ENCODE measurements at regions not wholly inside any gene's neighbourhood (a gene's known extent, or its start where the extent isn't known, plus 50 kb on each side); places are given as distances from the start of the nearest gene placed in this dataset.

DNA sequence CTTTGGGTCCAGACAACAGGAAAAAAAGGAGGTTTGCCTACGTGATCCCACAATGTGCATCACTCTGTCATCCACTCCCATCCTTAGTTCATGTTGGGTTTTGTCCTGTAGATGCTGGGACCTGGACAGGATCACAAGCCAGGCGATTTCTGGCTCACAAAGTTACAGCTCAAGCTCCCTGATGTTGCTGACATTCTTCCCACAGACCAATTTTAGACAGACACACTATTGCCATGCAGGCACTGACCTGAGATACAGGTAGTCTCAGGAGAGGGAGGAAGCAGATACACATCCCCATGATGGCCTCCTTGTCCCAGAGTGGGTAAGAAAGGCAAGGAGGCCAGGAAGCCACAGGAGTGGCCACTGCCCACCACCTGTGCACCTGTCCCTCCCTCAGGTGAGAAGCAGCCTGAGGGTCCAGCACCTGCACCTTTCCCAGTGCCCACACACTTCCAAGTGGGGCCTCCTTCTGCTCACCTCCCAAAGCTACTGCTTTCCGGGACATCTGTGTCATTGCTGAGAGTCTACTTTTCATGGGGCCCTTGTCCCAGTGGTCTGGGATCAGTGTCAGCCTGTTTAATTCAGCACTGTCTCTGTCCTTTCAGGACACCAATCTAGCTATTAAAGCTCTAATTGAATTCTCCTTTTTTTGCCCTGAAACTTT is 52.0 kb upstream of the TOP3B start:
- Histone ChIP-seq H3K4me3 (ENCODE audit: low read depth, low read length) (no peak overlapping the region), H3K27me3 (ENCODE audit: control insufficient read depth, insufficient read depth, low read length) (peaks cover 6% of the 10 kb centered on the region), H3K36me3 (ENCODE audit: control insufficient read depth, insufficient read depth, low read length) (no peaks in the 10 kb centered on the region)
- no peak for DNase-seq (ENCODE audit: low read depth)
- no peak for TF ChIP-seq CTCF (IDR thresholded peaks at IDR 0.05; ENCODE audit: insufficient read depth, low read length, poor library complexity, severe bottlenecking)

DNA sequence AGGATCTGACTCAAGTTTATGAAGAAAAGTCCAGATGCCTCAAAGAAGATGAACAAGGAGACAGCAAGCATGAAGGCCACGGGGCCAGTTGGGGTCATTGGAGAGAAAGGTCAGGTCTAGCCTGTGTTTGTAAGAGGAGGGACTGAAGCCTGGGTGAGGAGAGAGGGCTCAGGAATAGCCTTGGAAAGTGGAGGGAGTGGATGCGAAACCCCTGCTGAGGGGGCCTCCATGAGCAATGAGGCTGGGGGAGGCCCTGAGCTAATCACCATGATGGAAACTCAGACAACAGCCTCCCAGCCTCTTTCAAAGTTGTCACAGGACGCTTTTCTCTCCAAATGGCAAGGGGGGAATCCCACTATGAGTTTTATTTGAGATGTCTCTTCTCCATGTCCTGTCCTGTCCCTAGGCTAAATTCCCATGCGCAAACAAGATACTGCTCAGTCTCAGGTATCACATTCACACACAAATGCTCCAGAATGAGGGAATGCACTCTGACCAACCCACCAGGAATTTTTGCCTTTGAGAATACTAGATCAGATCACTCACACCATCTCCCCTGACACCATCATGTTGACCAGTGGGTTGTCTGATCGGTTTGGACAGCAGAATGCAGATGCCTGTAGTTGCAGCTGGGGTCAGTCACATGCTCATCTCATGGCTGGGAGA is 51.3 kb upstream of the TOP3B start:
- DNase-seq (ENCODE audit: low read depth), result no peak
- no peak overlapping the region for H3K4me3 ChIP-seq (ENCODE audit: low read depth, low read length)
- peaks cover 6% of the 10 kb centered on the region for H3K27me3 ChIP-seq (ENCODE audit: control insufficient read depth, insufficient read depth, low read length)
- TF ChIP-seq CTCF (IDR thresholded peaks at IDR 0.05; ENCODE audit: insufficient read depth, low read length, poor library complexity, severe bottlenecking), result no peak
- no peaks in the 10 kb centered on the region for H3K36me3 ChIP-seq (ENCODE audit: control insufficient read depth, insufficient read depth, low read length)

- Histone ChIP-seq H3K27me3 (ENCODE audit: control insufficient read depth, insufficient read depth, low read length) (peaks cover 6% of the 10 kb centered on the region), H3K36me3 (ENCODE audit: control insufficient read depth, insufficient read depth, low read length) (no peaks in the 10 kb centered on the region), H3K4me3 (ENCODE audit: low read depth, low read length) (no peak overlapping the region)
- no peak for DNase-seq (ENCODE audit: low read depth)
- TF ChIP-seq CTCF (IDR thresholded peaks at IDR 0.05; ENCODE audit: insufficient read depth, low read length, poor library complexity, severe bottlenecking), result no peak
Observed at GRCh38 chr22:22032906-22033802, 50.6 kb upstream of the TOP3B start.

DNA sequence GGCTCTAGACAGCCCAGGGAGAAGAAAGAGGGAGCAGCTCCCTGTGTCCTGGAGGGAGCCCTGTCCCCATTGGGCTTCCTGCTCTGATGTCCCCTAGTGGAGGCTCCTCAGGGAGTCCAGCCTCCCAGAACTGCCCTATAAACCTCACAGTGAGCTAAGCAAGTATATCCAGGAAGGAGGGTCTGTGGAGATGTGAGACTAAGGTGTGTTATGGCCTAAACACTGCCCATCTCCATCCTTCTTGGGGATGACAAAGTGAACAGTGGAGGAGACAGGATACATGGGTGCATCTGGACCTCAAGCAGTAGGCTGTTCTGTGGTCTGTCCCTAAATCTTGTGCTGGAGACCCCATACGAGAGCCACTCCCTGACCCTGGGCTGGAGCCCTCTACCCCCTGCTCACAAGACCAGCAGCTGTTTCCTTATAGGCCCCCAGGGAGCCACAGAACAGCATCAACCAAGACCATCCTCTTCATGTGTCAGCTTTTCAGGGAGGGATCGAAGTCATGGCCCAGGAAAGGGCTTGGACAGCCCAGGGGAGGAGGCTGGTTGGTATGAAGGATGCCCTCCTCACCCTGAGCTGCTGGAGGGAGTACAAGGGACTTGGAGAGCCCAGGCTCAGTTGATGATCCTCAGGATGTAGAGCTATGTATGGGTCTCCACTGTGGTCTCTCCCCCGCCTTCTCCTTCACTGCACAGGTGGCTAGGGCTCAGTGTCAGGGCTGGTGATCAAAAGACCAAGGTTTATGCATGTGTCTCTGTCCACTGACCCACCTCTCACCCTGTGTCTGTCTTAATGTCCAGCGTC is 49.7 kb upstream of the TOP3B start:
- Histone ChIP-seq H3K36me3 (ENCODE audit: control insufficient read depth, insufficient read depth, low read length) (no peaks in the 10 kb centered on the region), H3K27me3 (ENCODE audit: control insufficient read depth, insufficient read depth, low read length) (peaks cover 6% of the 10 kb centered on the region), H3K4me3 (ENCODE audit: low read depth, low read length) (no peak overlapping the region)
- no peak for DNase-seq (ENCODE audit: low read depth)
- TF ChIP-seq CTCF (IDR thresholded peaks at IDR 0.05; ENCODE audit: insufficient read depth, low read length, poor library complexity, severe bottlenecking), result no peak

Measured in kidney epithelial cell (primary cell).